ENCODE measurements at regions not wholly inside any gene's neighbourhood (a gene's known extent, or its start where the extent isn't known, plus 50 kb on each side); places are given as distances from the start of the nearest gene placed in this dataset.

GRCh38 chr12:105559310-105559709, 228.8 kb downstream of the C12orf75 start:
- no peak for DNase-seq

GRCh38 chr12:105561546-105562198, 231.2 kb downstream of the C12orf75 start:
- no peak overlapping the region for H3K27ac Mint-ChIP-seq
- no peaks in the 10 kb centered on the region for H3K9me3 Mint-ChIP-seq
- no peak overlapping the region for H3K4me3 Mint-ChIP-seq
- DNase-seq (no peak), ATAC-seq (no peak)
- no peaks in the 10 kb centered on the region for H3K4me1 Mint-ChIP-seq
- H3K36me3 Mint-ChIP-seq (ENCODE audit: low read depth) = no peaks in the 10 kb centered on the region
- H3K27me3 Mint-ChIP-seq = no peaks in the 10 kb centered on the region

More at GRCh38 chr12:105559310-105559709, 228.8 kb downstream of the C12orf75 start:
- Mint-ChIP-seq H3K27ac (no peak overlapping the region), H3K36me3 (ENCODE audit: low read depth) (no peaks in the 10 kb centered on the region), H3K4me3 (no peak overlapping the region), H3K27me3 (no peaks in the 10 kb centered on the region), H3K4me1 (no peaks in the 10 kb centered on the region), H3K9me3 (no peaks in the 10 kb centered on the region)
- ATAC-seq = no peak

GRCh38 chr12:105562199-105562971, 231.9 kb downstream of the C12orf75 start:
- Mint-ChIP-seq H3K27ac (no peak overlapping the region), H3K9me3 (no peaks in the 10 kb centered on the region), H3K4me3 (no peak overlapping the region), H3K4me1 (no peaks in the 10 kb centered on the region), H3K27me3 (no peaks in the 10 kb centered on the region), H3K36me3 (ENCODE audit: low read depth) (no peaks in the 10 kb centered on the region)
- DNase-seq = no peak
- no peak for ATAC-seq

- Mint-ChIP-seq H3K27ac (no peak overlapping the region), H3K36me3 (ENCODE audit: low read depth) (no peaks in the 10 kb centered on the region), H3K4me3 (no peak overlapping the region), H3K27me3 (no peaks in the 10 kb centered on the region), H3K9me3 (no peaks in the 10 kb centered on the region), H3K4me1 (no peaks in the 10 kb centered on the region)
- ATAC-seq (no peak), DNase-seq (no peak)
Measured at GRCh38 chr12:105567061-105567460, 236.6 kb downstream of the C12orf75 start.

- DNase-seq = no peak
- no peak overlapping the region for H3K27ac Mint-ChIP-seq
Measured at GRCh38 chr12:105569886-105570285, 239.4 kb downstream of the C12orf75 start.

GRCh38 chr12:105570944-105571343, 240.5 kb downstream of the C12orf75 start:
- Mint-ChIP-seq H3K4me1 (no peaks in the 10 kb centered on the region), H3K4me3 (no peak overlapping the region), H3K27ac (no peak overlapping the region)

More at GRCh38 chr12:105569886-105570285, 239.4 kb downstream of the C12orf75 start:
- H3K9me3 Mint-ChIP-seq = no peaks in the 10 kb centered on the region
- H3K4me1 Mint-ChIP-seq = no peaks in the 10 kb centered on the region
- no peaks in the 10 kb centered on the region for H3K27me3 Mint-ChIP-seq
- no peaks in the 10 kb centered on the region for H3K36me3 Mint-ChIP-seq (ENCODE audit: low read depth)
- H3K4me3 Mint-ChIP-seq = no peak overlapping the region
- ATAC-seq = no peak

GRCh38 chr12:105573574-105573973, 243.1 kb downstream of the C12orf75 start:
- H3K36me3 Mint-ChIP-seq (ENCODE audit: low read depth) = no peaks in the 10 kb centered on the region
- H3K9me3 Mint-ChIP-seq = no peaks in the 10 kb centered on the region
- no peak overlapping the region for H3K27ac Mint-ChIP-seq
- no peak for DNase-seq
- H3K4me3 Mint-ChIP-seq = no peak overlapping the region
- peaks cover 8% of the 10 kb centered on the region for H3K27me3 Mint-ChIP-seq
- no peak for ATAC-seq
- no peaks in the 10 kb centered on the region for H3K4me1 Mint-ChIP-seq

More at GRCh38 chr12:105570944-105571343, 240.5 kb downstream of the C12orf75 start:
- H3K27me3 Mint-ChIP-seq = no peaks in the 10 kb centered on the region
- H3K36me3 Mint-ChIP-seq (ENCODE audit: low read depth) = no peaks in the 10 kb centered on the region
- DNase-seq (no peak), ATAC-seq (no peak)
- no peaks in the 10 kb centered on the region for H3K9me3 Mint-ChIP-seq

- H3K4me3 Mint-ChIP-seq = no peak overlapping the region
- no peaks in the 10 kb centered on the region for H3K36me3 Mint-ChIP-seq (ENCODE audit: low read depth)
- H3K27ac Mint-ChIP-seq = no peak overlapping the region
- ATAC-seq (no peak), DNase-seq (no peak)
- H3K27me3 Mint-ChIP-seq = peaks cover 8% of the 10 kb centered on the region
- no peaks in the 10 kb centered on the region for H3K4me1 Mint-ChIP-seq
- H3K9me3 Mint-ChIP-seq = no peaks in the 10 kb centered on the region
Measured at GRCh38 chr12:105574056-105574715, 243.7 kb downstream of the C12orf75 start.

GRCh38 chr12:105575235-105575634, 244.7 kb downstream of the C12orf75 start:
- peaks cover 8% of the 10 kb centered on the region for H3K27me3 Mint-ChIP-seq
- no peaks in the 10 kb centered on the region for H3K9me3 Mint-ChIP-seq
- ATAC-seq (no peak), DNase-seq (no peak)
- no peak overlapping the region for H3K4me3 Mint-ChIP-seq
- no peaks in the 10 kb centered on the region for H3K4me1 Mint-ChIP-seq
- no peak overlapping the region for H3K27ac Mint-ChIP-seq
- no peaks in the 10 kb centered on the region for H3K36me3 Mint-ChIP-seq (ENCODE audit: low read depth)

- Mint-ChIP-seq H3K36me3 (ENCODE audit: low read depth) (no peaks in the 10 kb centered on the region), H3K4me3 (no peak overlapping the region), H3K9me3 (no peaks in the 10 kb centered on the region), H3K27ac (no peak overlapping the region), H3K4me1 (no peaks in the 10 kb centered on the region), H3K27me3 (peaks cover 8% of the 10 kb centered on the region)
- DNase-seq (no peak), ATAC-seq (no peak)
Measured at GRCh38 chr12:105576261-105576660, 245.8 kb downstream of the C12orf75 start.

- H3K27ac Mint-ChIP-seq = no peak overlapping the region
- H3K4me3 Mint-ChIP-seq = no peak overlapping the region
- peaks cover 8% of the 10 kb centered on the region for H3K27me3 Mint-ChIP-seq
- H3K4me1 Mint-ChIP-seq = no peaks in the 10 kb centered on the region
- no peaks in the 10 kb centered on the region for H3K36me3 Mint-ChIP-seq (ENCODE audit: low read depth)
- H3K9me3 Mint-ChIP-seq = no peaks in the 10 kb centered on the region
- ATAC-seq (no peak), DNase-seq (no peak)
Measured at GRCh38 chr12:105580821-105581352, 250.4 kb downstream of the C12orf75 start.

- Mint-ChIP-seq H3K9me3 (no peaks in the 10 kb centered on the region), H3K27me3 (peaks cover 10% of the 10 kb centered on the region), H3K27ac (no peak overlapping the region), H3K36me3 (ENCODE audit: low read depth) (no peaks in the 10 kb centered on the region), H3K4me1 (no peaks in the 10 kb centered on the region), H3K4me3 (no peak overlapping the region)
- DNase-seq (no peak), ATAC-seq (no peak)
Measured at GRCh38 chr12:105581420-105581819, 250.9 kb downstream of the C12orf75 start.

- no peak overlapping the region for H3K4me3 Mint-ChIP-seq
- no peaks in the 10 kb centered on the region for H3K36me3 Mint-ChIP-seq (ENCODE audit: low read depth)
- H3K9me3 Mint-ChIP-seq = no peaks in the 10 kb centered on the region
- ATAC-seq (no peak), DNase-seq (no peak)
- no peak overlapping the region for H3K27ac Mint-ChIP-seq
- no peaks in the 10 kb centered on the region for H3K4me1 Mint-ChIP-seq
- peaks cover 4% of the 10 kb centered on the region for H3K27me3 Mint-ChIP-seq
Measured at GRCh38 chr12:105585107-105585506, 254.6 kb downstream of the C12orf75 start.

GRCh38 chr12:105587237-105587636, 256.7 kb downstream of the C12orf75 start:
- DNase-seq (no peak), ATAC-seq (no peak)
- no peaks in the 10 kb centered on the region for H3K9me3 Mint-ChIP-seq
- no peaks in the 10 kb centered on the region for H3K36me3 Mint-ChIP-seq (ENCODE audit: low read depth)
- H3K4me1 Mint-ChIP-seq = no peaks in the 10 kb centered on the region
- H3K27me3 Mint-ChIP-seq = peaks cover 4% of the 10 kb centered on the region
- no peak overlapping the region for H3K27ac Mint-ChIP-seq
- H3K4me3 Mint-ChIP-seq = no peak overlapping the region

- Mint-ChIP-seq H3K27me3 (peaks cover 6% of the 10 kb centered on the region), H3K27ac (no peak overlapping the region), H3K9me3 (no peaks in the 10 kb centered on the region), H3K4me3 (no peak overlapping the region), H3K36me3 (ENCODE audit: low read depth) (no peaks in the 10 kb centered on the region), H3K4me1 (no peaks in the 10 kb centered on the region)
- no peak for DNase-seq
- no peak for ATAC-seq
Measured at GRCh38 chr12:105588106-105588505, 257.6 kb downstream of the C12orf75 start.
